ENCODE measurements at regions not wholly inside any gene's neighbourhood (a gene's known extent, or its start where the extent isn't known, plus 50 kb on each side); places are given as distances from the start of the nearest gene placed in this dataset.

DNA sequence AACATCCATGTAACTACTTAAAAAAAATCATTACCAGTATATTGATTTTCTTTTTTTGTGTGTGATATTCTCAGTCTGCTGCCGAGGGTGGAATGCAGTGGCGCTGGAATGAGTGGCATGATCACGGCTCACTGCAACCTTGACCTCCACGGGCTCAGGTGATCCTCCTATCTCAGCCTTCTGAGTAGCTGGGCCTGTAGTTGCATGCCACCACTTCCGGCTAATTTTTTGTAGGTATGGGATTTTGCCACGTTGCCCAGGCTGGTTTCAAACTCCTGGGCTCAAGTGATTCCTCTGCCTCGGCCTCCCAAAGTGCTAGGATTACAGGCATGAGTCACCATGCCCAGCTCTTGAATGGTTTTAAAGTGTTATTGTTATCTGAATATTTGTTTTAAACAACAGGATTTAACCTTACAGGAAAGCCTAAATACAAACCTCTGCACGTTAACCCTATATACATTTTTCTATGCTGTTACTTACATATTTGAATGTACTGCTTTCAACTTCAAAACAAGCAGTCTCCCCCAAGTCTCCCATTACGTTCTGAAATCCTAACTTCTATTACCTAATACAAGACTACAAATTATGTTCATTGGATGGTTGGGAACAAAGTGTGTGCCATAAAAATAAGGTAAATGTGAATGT is 61.7 kb downstream of the KPNA2 start:
- no peak overlapping the region for H3K27ac ChIP-seq (ENCODE audit: low read depth, low read length)
- no peak overlapping the region for H3K23ac ChIP-seq (ENCODE audit: insufficient read length)
- H3K9me3 ChIP-seq (ENCODE audit: insufficient read depth in 2 of 2, low read depth in 1 of 2, low read length in 1 of 2): peaks cover 0 to 5% of the 10 kb centered on the region in 2 experiments; a peak in 1 of 4 replicates
- FAIRE-seq (no peak), DNase-seq (ENCODE audit: low read depth in 1 of 2, low spot score in 2 of 2) (no peak)
- no peak overlapping the region for H2BK20ac ChIP-seq (ENCODE audit: low read length)
- no peak overlapping the region for H2AK5ac ChIP-seq (ENCODE audit: low read depth, low read length)
- H3K4me2 ChIP-seq (ENCODE audit: insufficient read depth in 1 of 2, low read depth in 2 of 2, low read length in 2 of 2): no peak overlapping the region
- POLR2A ChIA-PET (ENCODE audit: partially characterized antibody): interaction anchor here (1.1 kb wide), 1 partner anchor 58 kb away, joined by 3 read pairs; no protein-coding TSS in a partner anchor
- no peak overlapping the region for H3K9ac ChIP-seq (replicated peaks in 1 of 4; ENCODE audit: extremely low read depth in 1 of 4, low read depth in 3 of 4, low read length in 3 of 4)
- no peaks in the 10 kb centered on the region for H3K36me3 ChIP-seq (ENCODE audit: control insufficient read depth in 2 of 4, insufficient read depth in 4 of 4, low read length in 3 of 4)
- no peak overlapping the region for H4K5ac ChIP-seq (ENCODE audit: insufficient read length, low read depth, low read length)
- no peak overlapping the region for H3K18ac ChIP-seq (ENCODE audit: extremely low read depth, low read length)
- H2AFZ ChIP-seq (ENCODE audit: low read length): no peak overlapping the region
- H3K4me3 ChIP-seq (ENCODE audit: extremely low read depth in 1 of 4, insufficient read depth in 2 of 4, low read depth in 3 of 4, low read length in 4 of 4): no peak overlapping the region
- H4K20me1 ChIP-seq (replicated peaks in 1 of 2; ENCODE audit: control insufficient read depth in 1 of 2, insufficient read depth in 2 of 2, low read length in 2 of 2): no peaks in the 10 kb centered on the region
- no peaks in the 10 kb centered on the region for H3K79me2 ChIP-seq (ENCODE audit: control insufficient read depth in 1 of 2, insufficient read depth in 2 of 2, low read length in 2 of 2)
- no peak overlapping the region for H2BK5ac ChIP-seq (ENCODE audit: low read depth, low read length)
- TF ChIP-seq ZNF274 (IDR thresholded peaks at IDR 0.05; ENCODE audit: borderline replicate concordance, extremely low read depth, low read length) (no peak), ATF2 (IDR thresholded peaks at IDR 0.05; ENCODE audit: low read length) (no peak)
- H3K56ac ChIP-seq (replicated peaks; ENCODE audit: insufficient read length, low read depth, low read length): no peak overlapping the region
- H3K23me2 ChIP-seq (ENCODE audit: low read depth, low read length): peaks cover 7% of the 10 kb centered on the region; the same call in 1 of the 2 replicates
- no peak overlapping the region for H3K4ac ChIP-seq (replicated peaks; ENCODE audit: insufficient read length, low read depth, low read length)
- peaks cover 1 to 12% (median 9%) of the 10 kb centered on the region in 4 experiments for H3K27me3 ChIP-seq (replicated peaks in 1 of 4; ENCODE audit: control insufficient read depth in 3 of 4, extremely low read depth in 1 of 4, insufficient read depth in 3 of 4, low read length in 3 of 4)
- CTCF ChIA-PET (ENCODE audit: partially characterized antibody): no interaction called here
- H2BK12ac ChIP-seq (ENCODE audit: low read depth, low read length): no peak overlapping the region
- no peak overlapping the region for H4K8ac ChIP-seq (ENCODE audit: extremely low read depth, insufficient read depth, low read length)
- peaks cover 0 to 2% (median under 1%) of the 10 kb centered on the region in 4 experiments; a peak in 1 of 7 replicates for H3K4me1 ChIP-seq (replicated peaks in 1 of 4; ENCODE audit: control insufficient read depth in 3 of 4, insufficient read depth in 4 of 4, low read length in 3 of 4)
- 86% methylated on average over 9 of the region's 9 CpGs; no CpG with 5 or more reads in 1 of the 2 experiments for WGBS, 2 experiments (ENCODE audit: extremely low coverage in 1 of 2, insufficient coverage in 1 of 2, insufficient read length in 1 of 2, insufficient replicate concordance in 2 of 2, low coverage in 1 of 2, low lambda C conversion rate in 2 of 2, missing lambda C conversion rate in 1 of 2)
- no peaks in the 10 kb centered on the region for H3K79me1 ChIP-seq (ENCODE audit: low read depth, low read length)
- H3K14ac ChIP-seq (ENCODE audit: insufficient read length): no peak overlapping the region
- no peak overlapping the region for H4K91ac ChIP-seq (replicated peaks; ENCODE audit: insufficient read length, low read length)
- no peak overlapping the region for H2BK15ac ChIP-seq (ENCODE audit: low read length)
- H2BK120ac ChIP-seq (replicated peaks; ENCODE audit: low read depth, low read length): no peak overlapping the region

All from H1 (cell line).